Glomerular endothelial cell (primary cell): ENCODE measurements at regions not wholly inside any gene's neighbourhood (a gene's known extent, or its start where the extent isn't known, plus 50 kb on each side); places are given as distances from the start of the nearest gene placed in this dataset.

ENCODE experiments used
- DNase-seq: peaks from one replicate; pipeline ENCODE4 v3.0.0-alpha.2; 2011; ENCODE audit warnings: low read depth, low spot score; ENCODE audit errors: extremely low read depth

DNA sequence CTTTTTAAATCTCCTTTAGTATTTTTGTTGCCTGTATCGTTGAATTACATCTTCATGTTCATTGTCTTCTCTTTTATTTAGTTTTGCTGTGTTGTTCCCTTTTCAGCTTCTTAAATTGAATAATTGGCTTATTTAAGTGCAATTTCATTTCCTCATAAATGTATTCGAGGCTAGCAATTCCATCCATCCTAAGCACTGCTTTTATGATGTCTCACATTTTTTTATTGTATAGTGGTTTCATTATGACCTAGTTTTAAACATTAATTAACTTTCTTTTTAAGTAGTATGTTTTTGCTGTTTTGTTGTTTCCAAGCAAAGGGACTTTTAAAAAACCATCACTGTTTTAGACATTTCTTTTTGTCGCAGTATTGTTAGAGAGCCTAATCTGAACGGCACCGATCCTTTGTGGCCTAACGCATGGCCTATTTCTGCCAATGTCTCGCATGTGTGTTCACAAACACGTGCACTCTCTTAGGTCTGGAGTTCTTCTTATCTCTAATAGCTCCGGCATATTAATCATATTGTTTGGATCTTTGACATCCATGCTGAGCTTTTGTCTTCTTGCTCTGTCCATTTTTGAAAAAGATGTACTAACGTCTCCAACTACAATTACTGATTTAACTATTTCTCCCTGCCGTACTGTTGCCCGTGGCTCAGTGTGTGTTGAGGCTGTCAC, 59.6 kb upstream of the ZNF516 start:
- no peak for DNase-seq

- no peak for DNase-seq
Measured at GRCh38 chr18:76553715-76554546, 58.9 kb upstream of the ZNF516 start.

- no peak for DNase-seq
Measured at GRCh38 chr18:76548541-76548940, 53.5 kb upstream of the ZNF516 start.

DNA sequence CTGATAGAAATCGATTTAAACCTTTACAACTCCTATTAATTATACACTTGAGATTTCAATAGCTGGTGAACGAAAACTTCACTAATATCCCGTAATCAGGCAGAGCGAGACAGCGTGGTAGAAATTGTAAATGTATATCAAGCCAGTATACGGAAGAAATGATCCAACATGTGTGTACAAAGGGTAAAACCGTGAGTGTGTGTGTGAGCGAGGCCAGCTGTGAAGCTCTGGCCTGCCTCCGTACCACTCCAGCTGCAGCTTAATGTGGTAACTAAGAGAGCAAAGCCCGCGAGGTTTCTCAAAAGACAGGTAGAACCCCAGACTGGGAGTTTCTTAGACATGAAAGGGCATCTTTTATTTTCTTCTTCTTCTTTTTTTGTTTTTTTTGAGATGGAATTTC, 52.3 kb upstream of the ZNF516 start:
- no peak for DNase-seq

DNA sequence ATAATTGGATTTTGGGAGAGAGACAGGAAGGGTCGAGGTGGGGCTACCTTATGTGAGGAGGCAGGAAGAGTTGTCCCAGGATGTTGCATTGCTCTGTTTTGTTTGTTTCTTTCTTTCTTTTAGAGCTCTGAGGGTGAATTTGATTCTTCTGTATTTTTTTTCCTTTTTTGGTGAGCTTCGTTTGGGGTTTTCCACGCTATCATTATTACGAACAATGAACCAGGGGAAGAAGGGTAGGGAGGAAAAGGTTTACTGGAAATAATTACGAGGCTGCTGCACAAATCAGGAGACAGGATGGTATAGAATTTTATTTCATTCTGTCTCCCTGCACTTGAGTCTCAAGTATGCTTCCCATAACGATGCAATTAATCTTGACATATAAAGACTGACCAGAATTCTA, 51.4 kb upstream of the ZNF516 start:
- DNase-seq, result no peak

- no peak for DNase-seq
Measured at GRCh38 chr18:76546088-76546435, 51.0 kb upstream of the ZNF516 start.

DNA sequence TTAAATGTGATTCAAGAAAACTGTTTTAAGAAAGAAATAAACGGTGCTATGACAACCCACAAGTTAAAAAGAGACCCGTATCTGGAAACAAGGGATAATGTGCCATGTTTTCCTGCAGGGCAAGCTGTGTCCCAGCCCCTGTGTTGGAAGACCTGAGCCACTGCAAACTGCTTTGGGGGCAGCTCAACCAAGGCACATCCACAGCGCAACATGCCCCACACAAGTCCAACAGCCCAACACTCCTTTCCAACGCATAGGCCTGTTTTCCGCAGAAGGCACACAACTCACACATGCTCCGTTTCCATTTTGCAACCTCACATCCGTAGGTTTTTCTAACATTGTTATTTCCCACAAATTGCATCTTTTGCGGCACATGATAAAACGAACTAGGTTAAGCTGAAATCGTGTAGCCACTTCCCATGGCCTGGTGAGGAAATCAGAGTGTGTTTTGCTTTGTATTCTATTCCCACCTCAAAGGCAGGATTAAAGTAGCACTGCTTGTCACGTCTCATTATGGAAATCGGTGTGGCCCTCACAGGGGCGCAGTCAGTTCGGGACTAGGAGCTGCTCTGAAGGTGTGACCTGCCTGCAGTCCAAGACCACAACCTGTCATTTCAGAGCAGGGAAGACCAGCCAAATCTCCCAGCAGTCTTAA, 50.5 kb upstream of the ZNF516 start:
- no peak for DNase-seq

DNA sequence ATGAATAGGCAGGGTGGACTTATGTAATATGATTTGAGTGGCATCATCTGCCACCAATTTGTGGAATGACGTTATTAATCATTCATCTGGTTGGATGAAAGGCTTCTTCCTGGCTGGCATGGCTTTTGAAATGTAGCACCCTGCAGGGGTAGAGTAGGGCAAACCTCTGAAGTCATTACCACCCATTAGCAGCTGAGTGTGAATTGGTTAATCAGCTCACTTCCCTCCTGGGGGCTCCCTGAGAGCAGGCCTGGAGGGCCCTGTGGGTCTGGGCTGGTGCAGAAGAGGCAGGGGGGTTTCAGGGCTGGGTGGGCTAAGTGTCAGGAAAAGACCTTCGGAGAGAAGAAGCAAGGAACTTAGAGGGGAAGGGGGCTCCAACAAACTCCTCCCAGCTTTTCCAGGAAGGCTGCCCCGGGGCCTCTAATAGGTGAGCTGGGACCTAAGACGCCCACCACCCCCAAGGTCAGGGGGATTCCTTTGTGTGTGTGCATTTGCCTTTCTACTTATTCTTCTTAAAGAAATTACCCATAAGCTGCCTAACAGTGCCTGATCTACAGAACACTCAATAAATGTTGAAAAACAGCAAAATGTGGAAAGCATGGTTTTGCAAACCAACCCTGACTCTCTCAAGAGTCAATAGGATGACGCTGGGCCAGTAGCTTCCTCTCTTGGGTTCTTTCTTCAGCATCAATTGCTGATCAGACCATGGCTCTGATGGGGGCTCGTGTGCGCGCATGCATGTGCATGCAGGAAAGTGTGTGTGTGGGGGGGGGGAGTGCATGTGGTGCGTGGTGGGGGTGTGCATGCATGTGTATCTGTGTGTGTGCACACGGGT, 49.7 kb upstream of the ZNF516 start:
- DNase-seq, result no peak
